Panc1 (cell line): ENCODE measurements at regions not wholly inside any gene's neighbourhood (a gene's known extent, or its start where the extent isn't known, plus 50 kb on each side); places are given as distances from the start of the nearest gene placed in this dataset.
"Not testable (repeated sequence)": the region's sequence is repeated elsewhere in the genome, so short reads cannot be mapped to it uniquely, and the experiment has no call there.

ENCODE experiments used
- CTCF ChIP-seq: fragments of 450-650 bp; IDR thresholded peaks from 2 replicates; pipeline ENCODE4 v1.5.1; 2017; ENCODE audit warnings: mild to moderate bottlenecking
- POLR2AphosphoS5 ChIP-seq: IDR thresholded peaks from 2 replicates; pipeline ENCODE4 v1.6.1; 2012; ENCODE audit warnings: mild to moderate bottlenecking, low read depth, low read length, moderate library complexity
- REST ChIP-seq, 2 experiments: IDR thresholded peaks; 2 replicates each; pipeline ENCODE4 v1.6.1; 2011 to 2012; ENCODE audit warnings: low read depth in 2 of 2, control low read depth in 1 of 2, low read length in 1 of 2, mild to moderate bottlenecking in 1 of 2, moderate library complexity in 1 of 2; ENCODE audit not compliant: insufficient read depth in 1 of 2
- SIN3A ChIP-seq: IDR thresholded peaks from 2 replicates; pipeline ENCODE4 v1.6.1; 2012; ENCODE audit warnings: low read depth, mild to moderate bottlenecking, low read length, moderate library complexity, borderline replicate concordance; ENCODE audit not compliant: insufficient read depth

GRCh38 chr16:88165040-88165544, 213.9 kb downstream of the BANP start:
- not testable (repeated sequence) for TF ChIP-seq POLR2AphosphoS5; CTCF; SIN3A; REST (IDR thresholded peaks at IDR 0.05; ENCODE audit: insufficient read depth in 1 of 2, low read depth in 2 of 2, low read length in 1 of 2)
